ENCODE measurements at regions not wholly inside any gene's neighbourhood (a gene's known extent, or its start where the extent isn't known, plus 50 kb on each side); places are given as distances from the start of the nearest gene placed in this dataset.
A peak's percentile ranks its signal among the peaks of the same experiment; 100 is the strongest.

GRCh38 chr5:115458003-115458409 lies 86.6 kb downstream of the FEM1C start:
- Histone ChIP-seq H3K4me1 (peaks cover 3% of the 10 kb centered on the region), H3K4me3 (ENCODE audit: low read depth, low read length) (no peak overlapping the region), H3K79me2 (no peaks in the 10 kb centered on the region), H3K27me3 (ENCODE audit: control insufficient read depth, insufficient read depth, low read length) (no peaks in the 10 kb centered on the region), H3K9me3 (ENCODE audit: control insufficient read depth, low read length) (no peaks in the 10 kb centered on the region), H3K9ac (no peak overlapping the region), H2AFZ (peak overlapping the region; percentile 63), H3K36me3 (ENCODE audit: control insufficient read depth, insufficient read depth, low read length) (no peaks in the 10 kb centered on the region), H3K4me2 (ENCODE audit: low read length) (no peak overlapping the region), H3K27ac (no peak overlapping the region)
- TF ChIP-seq CTCF (IDR thresholded peaks at IDR 0.05) = no peak

GRCh38 chr5:115457571-115457970 lies 87.0 kb downstream of the FEM1C start:
- no peak overlapping the region for H3K9ac ChIP-seq
- H3K4me3 ChIP-seq (ENCODE audit: low read depth, low read length) = no peak overlapping the region
- no peak for TF ChIP-seq CTCF (IDR thresholded peaks at IDR 0.05)
- no peaks in the 10 kb centered on the region for H3K79me2 ChIP-seq
- H2AFZ ChIP-seq = peak overlapping the region; percentile 63
- no peaks in the 10 kb centered on the region for H3K36me3 ChIP-seq (ENCODE audit: control insufficient read depth, insufficient read depth, low read length)
- H3K9me3 ChIP-seq (ENCODE audit: control insufficient read depth, low read length) = no peaks in the 10 kb centered on the region
- peaks cover 3% of the 10 kb centered on the region for H3K4me1 ChIP-seq
- no peak overlapping the region for H3K4me2 ChIP-seq (ENCODE audit: low read length)
- no peaks in the 10 kb centered on the region for H3K27me3 ChIP-seq (ENCODE audit: control insufficient read depth, insufficient read depth, low read length)
- no peak overlapping the region for H3K27ac ChIP-seq

- H3K4me2 ChIP-seq (ENCODE audit: low read length) = no peak overlapping the region
- H3K79me2 ChIP-seq = no peaks in the 10 kb centered on the region
- H2AFZ ChIP-seq = no peak overlapping the region
- H3K9me3 ChIP-seq (ENCODE audit: control insufficient read depth, low read length) = no peaks in the 10 kb centered on the region
- H3K4me3 ChIP-seq (ENCODE audit: low read depth, low read length) = no peak overlapping the region
- no peak overlapping the region for H3K9ac ChIP-seq
- no peak overlapping the region for H3K27ac ChIP-seq
- no peaks in the 10 kb centered on the region for H3K36me3 ChIP-seq (ENCODE audit: control insufficient read depth, insufficient read depth, low read length)
- peaks cover 3% of the 10 kb centered on the region for H3K4me1 ChIP-seq
- no peaks in the 10 kb centered on the region for H3K27me3 ChIP-seq (ENCODE audit: control insufficient read depth, insufficient read depth, low read length)
- no peak for TF ChIP-seq CTCF (IDR thresholded peaks at IDR 0.05)
These were observed 88.0 kb downstream of the FEM1C start for GRCh38 chr5:115456539-115457040.

- no peaks in the 10 kb centered on the region for H3K79me2 ChIP-seq
- peaks cover 3% of the 10 kb centered on the region for H3K4me1 ChIP-seq
- no peak overlapping the region for H2AFZ ChIP-seq
- no peak overlapping the region for H3K4me2 ChIP-seq (ENCODE audit: low read length)
- H3K4me3 ChIP-seq (ENCODE audit: low read depth, low read length) = no peak overlapping the region
- H3K9me3 ChIP-seq (ENCODE audit: control insufficient read depth, low read length) = no peaks in the 10 kb centered on the region
- H3K9ac ChIP-seq = no peak overlapping the region
- no peaks in the 10 kb centered on the region for H3K27me3 ChIP-seq (ENCODE audit: control insufficient read depth, insufficient read depth, low read length)
- no peaks in the 10 kb centered on the region for H3K36me3 ChIP-seq (ENCODE audit: control insufficient read depth, insufficient read depth, low read length)
- TF ChIP-seq CTCF (IDR thresholded peaks at IDR 0.05) = no peak
- no peak overlapping the region for H3K27ac ChIP-seq
These were observed 88.5 kb downstream of the FEM1C start for GRCh38 chr5:115456056-115456455.

GRCh38 chr5:115455301-115455707 lies 89.3 kb downstream of the FEM1C start:
- Histone ChIP-seq H3K79me2 (no peaks in the 10 kb centered on the region), H3K9me3 (ENCODE audit: control insufficient read depth, low read length) (no peaks in the 10 kb centered on the region), H3K27ac (no peak overlapping the region), H3K36me3 (ENCODE audit: control insufficient read depth, insufficient read depth, low read length) (no peaks in the 10 kb centered on the region), H3K4me1 (peaks cover 3% of the 10 kb centered on the region), H2AFZ (no peak overlapping the region), H3K9ac (no peak overlapping the region), H3K4me3 (ENCODE audit: low read depth, low read length) (no peak overlapping the region), H3K27me3 (ENCODE audit: control insufficient read depth, insufficient read depth, low read length) (no peaks in the 10 kb centered on the region), H3K4me2 (ENCODE audit: low read length) (no peak overlapping the region)
- TF ChIP-seq CTCF (IDR thresholded peaks at IDR 0.05) = no peak

Data from parathyroid adenoma (tissue), 2 donors.